ENCODE measurements at regions not wholly inside any gene's neighbourhood (a gene's known extent, or its start where the extent isn't known, plus 50 kb on each side); places are given as distances from the start of the nearest gene placed in this dataset.

DNA sequence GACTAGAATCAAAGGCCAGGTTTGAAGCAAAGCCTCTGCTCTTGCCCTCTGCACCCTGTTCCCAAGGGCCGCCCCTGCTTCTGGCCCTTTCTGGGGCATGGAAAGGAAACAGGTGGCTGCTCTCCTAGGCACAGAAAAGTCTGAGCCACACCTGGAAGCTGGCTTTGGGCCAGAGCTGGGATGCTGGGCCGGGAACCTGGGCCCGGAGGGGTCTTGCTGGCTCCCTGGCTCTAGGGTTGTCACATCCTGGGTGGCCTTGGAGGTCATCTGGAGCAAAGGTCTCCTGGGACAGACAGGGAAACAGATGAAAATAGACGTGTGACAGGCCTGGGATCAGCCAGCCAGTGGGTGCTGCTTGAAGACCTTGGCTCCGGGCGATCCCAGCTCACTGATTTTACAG lies 74.1 kb upstream of the LHX1 start:
- no peak for DNase-seq (ENCODE audit: low read depth in 4 of 4, low spot score in 1 of 4)

DNA sequence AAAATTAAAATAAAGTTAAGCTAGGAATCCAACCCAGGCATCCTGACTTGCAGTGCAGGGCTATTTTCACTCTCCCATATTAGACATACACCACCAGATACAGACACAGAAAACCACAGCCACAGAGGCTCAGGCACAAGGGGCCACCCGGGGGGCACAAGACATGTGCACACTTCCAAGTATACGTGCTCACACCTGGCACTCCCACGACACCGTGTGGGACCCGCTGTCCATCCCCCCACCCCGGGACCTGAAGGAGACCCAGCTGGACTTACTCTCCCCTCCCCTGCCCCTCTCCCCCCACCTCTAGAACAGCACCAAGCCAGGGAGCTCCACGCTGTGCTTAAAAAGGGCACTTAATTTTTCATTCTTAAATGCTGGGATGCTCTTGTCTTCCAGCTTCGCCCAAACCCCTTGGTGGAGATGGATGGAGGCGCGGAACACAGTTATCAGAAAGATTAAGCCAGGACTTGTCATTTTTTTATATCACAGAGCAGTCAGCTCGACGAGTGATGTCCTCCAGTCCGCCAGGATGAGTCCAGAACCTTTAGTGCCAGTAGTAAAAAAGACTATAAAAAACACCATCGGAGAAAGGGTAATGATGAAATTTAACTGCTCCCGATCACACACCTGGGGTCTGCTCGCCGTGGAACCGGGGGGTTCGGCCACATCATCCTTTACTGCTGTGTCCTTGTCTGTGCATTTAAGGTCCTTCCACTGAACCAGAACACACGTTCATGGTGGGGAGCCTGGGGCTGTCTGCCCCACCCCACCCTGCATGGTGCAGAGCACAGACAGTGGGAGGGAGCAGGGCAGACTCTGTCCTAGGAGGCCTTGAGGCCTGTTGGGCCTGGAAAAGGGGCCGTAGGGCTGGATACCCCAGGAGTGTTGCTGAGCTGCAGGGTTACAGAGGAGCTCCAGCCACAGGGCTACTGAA lies 73.3 kb upstream of the LHX1 start:
- DNase-seq (ENCODE audit: low read depth in 4 of 4, low spot score in 1 of 4): no peak

DNA sequence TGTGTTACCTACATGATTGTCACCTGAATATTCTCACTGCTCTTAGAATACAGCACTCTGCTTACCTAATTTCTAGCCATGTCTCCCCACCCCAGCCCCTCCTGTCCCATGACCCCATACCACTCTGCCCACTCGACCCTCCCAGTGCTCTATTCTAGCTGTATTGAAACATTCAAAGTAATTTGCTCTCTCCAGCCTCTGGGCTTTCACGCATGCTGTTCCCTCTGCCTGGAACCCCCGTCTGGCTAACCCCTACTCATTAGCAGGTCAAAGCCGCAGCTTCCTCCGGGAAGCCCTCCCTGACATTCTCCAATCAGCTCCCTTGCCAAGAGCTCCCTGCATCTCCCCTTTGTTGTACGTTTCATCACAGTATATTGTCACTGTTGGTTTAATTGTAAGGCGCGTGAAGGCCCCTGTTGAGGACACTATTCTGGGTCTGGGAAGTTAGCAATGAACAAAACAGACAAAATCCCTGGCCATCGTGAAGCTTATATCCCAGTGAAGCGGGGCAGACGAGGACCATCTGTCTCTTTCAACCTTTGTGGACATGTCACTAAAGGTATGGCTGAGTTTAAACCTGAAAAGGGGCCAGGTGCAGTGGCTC lies 72.3 kb upstream of the LHX1 start:
- DNase-seq (ENCODE audit: low read depth in 4 of 4, low spot score in 1 of 4): no peak

DNA sequence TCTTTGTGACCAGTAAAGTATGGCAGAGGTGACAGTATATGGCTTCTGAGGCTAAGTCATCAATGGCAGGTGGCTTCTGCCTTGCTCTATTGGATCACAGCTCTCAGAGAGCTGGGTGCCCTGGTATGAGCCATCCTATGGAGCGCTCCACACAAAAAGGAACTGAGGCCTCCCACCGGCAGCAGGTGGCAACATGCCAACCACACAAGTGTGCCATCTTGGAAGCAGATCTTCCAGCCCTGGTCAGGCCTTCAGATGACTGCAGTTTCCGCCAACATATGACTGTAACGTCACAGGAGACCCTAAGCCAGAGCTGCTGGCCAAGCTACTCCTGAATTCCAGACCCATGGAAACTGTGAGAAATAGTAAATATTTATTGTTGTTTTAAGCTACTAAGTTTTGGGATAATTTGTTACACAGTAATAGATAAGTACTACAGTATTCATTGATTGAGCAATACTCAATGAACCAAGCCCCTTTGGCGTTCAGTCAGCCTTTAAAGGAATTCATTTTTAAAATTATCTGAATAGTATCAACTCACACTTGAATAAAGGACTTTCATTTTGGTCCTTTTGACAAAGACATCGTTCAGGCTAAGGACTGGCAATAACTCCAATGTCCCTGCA lies 69.4 kb upstream of the LHX1 start:
- no peak for DNase-seq (ENCODE audit: low read depth in 4 of 4, low spot score in 1 of 4)

DNA sequence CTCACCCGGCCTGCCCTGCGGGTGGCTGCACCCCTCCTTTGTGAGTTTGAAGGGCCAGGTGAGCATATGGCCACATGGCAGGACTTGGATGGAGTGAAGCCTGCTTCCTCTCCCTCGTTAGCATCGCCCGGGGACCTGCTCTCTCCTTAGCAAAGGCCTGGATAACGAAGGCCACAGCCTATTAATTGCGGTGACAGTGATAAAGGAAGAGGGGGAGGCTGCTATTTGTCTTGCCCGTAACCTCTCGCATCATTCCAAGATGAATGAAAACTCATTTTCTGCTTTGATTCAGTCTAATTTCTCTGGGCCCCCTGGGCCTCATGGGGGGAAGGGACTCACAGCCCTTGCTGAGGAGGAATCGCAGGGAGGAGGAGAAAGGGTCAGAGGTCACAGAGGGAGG lies 68.5 kb upstream of the LHX1 start:
- no peak for DNase-seq (ENCODE audit: low read depth in 4 of 4, low spot score in 1 of 4)

DNA sequence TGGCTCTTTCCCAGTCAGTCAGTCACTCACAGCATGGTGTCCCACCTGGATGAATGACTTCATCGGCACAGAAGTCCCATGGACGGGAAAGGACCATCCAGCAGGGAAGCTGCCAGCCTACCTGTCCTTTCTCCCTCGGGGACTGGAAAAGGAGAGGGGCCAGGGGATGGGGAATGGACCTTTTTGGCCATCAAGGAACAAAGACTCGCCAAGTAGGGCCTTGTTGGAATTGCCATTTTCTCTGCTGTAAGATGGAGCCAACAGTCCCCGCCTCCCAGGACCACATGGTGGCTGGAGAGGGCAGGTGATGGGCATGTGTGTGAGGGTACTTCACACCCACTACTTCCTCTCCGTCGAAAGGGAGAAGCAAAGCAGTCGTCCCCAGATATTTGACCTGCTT lies 67.8 kb upstream of the LHX1 start:
- DNase-seq (ENCODE audit: low read depth in 4 of 4, low spot score in 1 of 4): no peak

DNA sequence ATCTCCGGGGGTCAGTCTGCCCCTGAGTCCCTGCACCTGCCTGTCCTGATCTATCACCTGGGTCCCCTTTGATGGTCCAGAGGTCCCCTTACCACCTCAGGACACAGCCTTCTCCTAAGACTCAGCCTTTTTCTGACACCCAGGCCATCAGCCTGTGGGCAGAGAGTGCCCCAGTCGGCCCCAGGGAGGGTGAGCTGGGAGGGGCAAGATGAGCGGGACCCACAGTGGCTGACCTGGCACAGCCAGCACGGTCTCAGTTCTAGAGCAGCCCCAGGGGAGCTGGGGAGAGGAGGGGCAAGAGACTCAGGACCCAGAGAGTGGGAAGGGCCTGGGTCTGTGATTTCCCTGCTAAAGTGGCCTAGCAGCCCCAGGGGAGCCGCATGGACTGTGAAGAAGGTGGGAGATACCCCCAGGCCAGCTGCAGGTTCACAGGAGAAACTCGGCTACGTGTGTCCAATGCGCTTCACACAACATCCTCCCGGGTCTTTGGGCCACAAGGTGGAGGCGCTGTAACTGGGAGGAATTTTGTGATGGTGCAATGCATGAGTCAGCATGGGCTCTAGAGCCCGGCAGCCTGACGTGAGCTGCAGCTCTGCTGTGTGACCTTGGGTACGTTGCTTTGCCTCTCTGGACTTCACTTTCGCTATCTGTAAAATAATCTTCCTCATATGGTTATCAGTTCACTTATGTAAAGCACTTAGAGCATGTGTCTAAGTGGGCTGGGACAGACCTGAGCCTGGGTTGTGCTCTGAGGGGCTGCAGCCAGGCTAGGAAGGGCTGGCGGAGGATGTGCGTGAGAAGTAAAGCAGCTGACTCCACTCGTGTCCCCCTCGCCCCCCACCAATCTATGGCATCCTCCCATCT lies 67.2 kb upstream of the LHX1 start:
- no peak for DNase-seq (ENCODE audit: low read depth in 4 of 4, low spot score in 1 of 4)

DNA sequence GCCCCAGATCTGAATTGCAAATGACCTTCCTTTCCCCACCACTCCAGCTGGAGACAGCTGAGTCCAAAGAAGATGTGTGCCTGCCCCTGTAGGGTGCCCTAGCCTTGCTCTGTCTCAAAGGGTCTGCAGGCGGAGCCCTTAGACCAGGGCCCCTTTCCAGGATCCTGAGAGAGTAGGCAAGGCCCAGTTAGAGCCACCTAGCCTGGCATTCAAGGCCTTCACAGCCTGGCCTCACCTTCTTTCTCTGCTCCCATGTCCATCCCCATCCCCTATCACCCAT lies 66.6 kb upstream of the LHX1 start:
- no peak for DNase-seq (ENCODE audit: low read depth in 4 of 4, low spot score in 1 of 4)

DNA sequence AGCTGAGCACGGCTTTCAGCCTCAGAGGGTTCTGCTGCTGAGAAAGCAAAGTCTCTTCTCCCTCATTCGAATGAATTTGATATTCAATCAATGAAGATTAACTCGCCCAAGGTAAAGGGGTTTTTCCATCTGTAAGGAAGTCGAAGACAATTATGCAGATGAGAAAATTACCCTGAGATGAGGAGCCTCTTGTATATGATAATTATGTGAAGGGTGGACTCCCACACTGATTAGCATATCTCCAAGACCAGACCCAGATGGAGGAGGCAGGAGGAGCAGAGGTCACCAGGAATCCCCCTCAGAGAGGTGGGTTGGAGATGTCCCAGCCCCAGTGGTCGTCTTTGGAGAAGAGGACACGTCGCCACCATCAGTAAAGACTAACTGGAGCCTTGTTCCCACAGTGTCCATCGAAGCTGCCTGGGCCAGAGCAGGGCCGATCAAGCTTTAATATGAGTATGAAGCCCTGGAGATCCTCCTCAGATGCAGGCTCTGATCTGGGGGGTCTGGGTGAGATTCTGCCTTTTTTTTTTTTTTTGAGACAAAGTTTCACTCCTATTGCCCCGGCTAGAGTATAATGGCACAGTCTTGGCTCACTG lies 61.5 kb upstream of the LHX1 start:
- no peak for DNase-seq (ENCODE audit: low read depth in 4 of 4, low spot score in 1 of 4)

DNA sequence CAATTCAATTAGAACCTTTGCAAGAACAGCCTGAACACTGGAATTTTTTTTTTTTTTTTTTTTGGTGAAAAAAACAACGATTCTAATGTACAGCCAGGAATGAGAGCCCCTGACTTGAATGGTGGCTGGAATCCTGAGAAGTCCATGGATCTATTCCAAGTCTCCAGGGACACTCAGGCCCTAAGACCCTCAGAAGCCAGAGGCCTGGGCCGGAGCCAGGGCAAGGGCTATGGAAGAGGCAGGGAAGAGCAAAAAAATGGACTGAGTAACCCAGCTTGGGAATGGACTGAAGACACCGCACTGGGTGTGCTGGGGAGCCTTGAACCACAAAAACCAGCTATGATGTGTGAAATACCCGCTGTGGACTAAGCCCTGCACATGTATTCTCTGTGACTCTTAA lies 60.3 kb upstream of the LHX1 start:
- DNase-seq (ENCODE audit: low read depth in 4 of 4, low spot score in 1 of 4): no peak

DNA sequence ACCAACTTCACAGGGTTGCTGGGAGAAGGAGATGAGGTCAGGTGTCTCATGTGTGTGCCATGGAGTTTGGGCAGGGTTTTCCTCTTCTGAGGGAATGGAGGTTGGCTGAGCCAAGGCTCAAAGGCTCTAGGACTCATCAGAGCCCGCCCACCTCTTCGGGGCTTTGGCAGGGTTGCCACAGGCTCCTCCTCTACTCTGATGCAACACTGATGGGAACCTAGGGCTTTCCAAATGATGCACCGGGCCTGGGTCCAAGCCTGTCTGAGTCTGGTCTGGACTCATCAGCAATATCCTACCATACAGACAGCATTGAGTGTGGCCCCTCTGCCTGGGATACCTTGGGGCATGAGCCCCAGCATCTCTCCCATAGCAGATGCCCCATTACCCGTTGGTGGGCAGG lies 59.5 kb upstream of the LHX1 start:
- no peak for DNase-seq (ENCODE audit: low read depth in 4 of 4, low spot score in 1 of 4)

DNA sequence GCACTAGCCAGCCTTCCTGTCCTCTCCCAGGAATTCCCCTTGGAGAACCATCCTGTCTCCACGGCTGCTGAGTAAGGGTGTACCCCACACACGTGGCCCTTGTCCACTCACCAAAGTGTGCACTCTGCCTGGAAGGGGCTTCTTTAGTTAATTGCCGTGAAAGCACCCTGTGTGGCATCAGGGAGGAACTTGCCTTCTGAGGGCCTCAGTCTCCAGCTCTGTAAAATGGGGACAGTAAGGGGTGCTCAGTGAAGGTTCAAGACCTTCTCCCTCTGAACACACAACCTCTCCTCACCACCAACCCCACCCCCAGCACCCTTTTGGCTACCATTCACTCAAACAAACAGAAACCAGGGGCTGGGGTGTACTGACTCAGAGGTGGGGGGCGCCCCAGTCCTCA lies 59.1 kb upstream of the LHX1 start:
- no peak for DNase-seq (ENCODE audit: low read depth in 4 of 4, low spot score in 1 of 4)

DNA sequence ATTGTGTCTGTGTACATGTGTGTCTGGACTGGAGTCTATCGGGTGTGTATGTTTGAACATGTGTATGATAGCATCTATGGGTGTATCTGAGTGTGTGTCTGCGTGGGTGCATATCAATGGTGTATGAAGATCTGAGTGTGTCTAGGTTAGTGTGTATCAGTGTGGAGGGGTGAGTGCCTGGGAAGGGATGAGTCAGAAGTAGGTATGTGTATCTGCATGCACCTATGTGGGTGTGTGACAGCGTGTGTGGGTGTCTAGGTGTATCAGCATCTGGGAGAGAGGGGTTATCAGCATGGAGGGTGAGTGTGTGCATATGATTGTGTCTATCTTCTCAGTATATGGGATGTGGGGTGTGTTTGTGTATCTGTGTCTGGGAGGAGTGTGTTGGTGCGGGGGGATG lies 58.2 kb upstream of the LHX1 start:
- DNase-seq (ENCODE audit: low read depth in 4 of 4, low spot score in 1 of 4): no peak

DNA sequence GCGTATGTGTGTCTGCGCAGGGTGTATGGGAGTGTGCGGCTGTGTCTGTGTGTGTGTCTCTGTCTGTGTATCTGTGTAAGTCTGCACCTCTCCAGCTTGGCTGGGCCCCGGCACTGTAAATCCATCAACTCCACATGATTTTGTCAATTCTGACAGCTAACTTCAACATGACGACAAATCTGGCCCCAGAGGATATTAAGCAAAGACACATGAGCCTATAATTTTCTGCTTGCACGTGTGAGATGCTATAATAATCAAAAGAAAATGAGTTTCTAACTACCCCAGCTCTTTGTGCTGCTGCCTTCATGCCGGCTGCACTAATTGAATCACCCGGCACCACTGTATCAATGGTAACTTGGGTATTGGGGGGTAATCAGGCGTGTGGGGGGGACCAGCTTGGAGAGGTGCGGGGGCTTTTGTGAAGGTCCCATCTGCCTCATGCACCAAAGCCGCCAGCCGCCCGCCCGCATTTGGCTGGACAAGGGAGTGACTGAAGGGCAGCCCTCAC lies 57.6 kb upstream of the LHX1 start:
- DNase-seq (ENCODE audit: low read depth in 4 of 4, low spot score in 1 of 4): no peak

DNA sequence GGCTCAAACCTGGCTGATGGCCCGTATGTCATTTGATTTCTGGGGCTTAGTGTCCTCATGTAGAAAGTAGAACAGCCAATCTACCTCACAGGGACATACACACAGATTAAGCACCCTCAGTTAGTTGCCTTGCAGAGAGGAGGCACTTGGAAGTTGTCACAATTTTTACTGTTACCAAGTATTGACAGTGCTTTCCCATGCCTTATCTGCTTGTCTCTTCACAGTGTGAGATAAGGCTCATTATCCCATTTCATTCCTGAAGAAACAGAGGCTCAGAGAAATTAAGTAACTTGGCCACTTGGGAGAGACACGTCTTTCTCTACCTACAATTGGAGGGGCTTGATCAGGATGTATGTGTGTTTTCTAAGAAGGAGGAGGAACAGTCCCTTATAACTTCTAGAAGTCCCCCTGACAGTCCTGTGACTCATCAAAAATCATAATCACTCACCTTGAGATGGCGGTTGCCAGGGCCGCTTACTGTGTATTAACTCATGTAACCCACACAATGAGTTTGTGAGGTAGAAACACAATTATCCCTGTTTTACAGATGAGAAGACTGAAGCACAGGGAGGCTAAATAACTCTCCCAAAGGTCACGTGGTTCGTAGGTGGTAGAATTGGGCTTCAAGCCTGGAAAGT lies 56.9 kb upstream of the LHX1 start:
- DNase-seq (ENCODE audit: low read depth in 4 of 4, low spot score in 1 of 4): no peak

DNA sequence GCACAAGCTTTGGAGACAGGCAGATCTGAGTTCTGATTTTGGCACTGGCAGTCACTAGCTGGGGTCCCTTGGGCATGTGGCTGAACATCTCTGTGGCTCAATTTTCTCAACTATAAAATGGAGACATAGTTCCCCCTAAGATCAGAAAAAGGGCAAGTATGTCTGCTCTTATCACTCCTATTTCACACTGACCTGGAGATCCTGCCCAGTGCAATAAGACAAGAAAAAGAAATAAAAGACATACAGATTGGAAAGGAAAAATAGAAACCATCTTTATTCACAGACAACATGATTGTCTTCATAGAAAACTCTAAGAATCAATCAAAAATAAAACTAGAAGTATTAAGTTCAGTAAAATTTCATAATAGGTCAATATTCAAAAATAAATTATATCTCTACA lies 56.0 kb upstream of the LHX1 start:
- no peak for DNase-seq (ENCODE audit: low read depth in 4 of 4, low spot score in 1 of 4)

DNA sequence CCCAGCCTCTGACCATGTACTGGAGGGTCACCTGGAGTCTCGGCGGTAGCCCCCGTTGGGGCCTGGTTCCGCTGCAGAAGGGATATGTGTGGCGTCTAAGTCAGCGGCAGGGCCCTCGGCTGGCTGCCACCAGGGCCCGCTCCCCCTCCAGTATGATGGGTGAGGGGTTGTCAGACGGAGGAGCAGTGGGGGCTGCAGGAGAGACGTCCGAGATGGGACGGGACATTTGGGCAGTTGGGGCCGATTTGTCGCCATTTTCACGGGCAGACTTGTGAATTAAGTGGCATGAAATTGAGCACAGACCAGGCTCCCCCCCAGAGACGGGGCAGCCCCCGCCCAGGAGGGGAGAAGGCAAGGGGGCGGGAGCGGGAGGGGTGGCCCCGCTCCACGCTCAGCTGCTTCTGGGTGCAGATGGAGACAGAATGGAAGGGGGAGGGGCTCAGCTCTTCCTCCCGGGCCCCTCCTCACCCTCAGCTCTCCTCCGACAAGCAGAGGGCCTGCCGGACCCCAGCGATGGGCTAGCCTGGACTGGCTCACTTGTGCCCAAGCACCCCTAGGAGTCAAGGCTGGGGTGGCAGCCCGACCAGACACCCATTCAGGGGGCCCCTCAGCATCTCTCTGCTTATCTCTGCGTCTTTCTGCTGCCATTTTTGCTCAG lies 52.7 kb upstream of the LHX1 start:
- no peak for DNase-seq (ENCODE audit: low read depth in 4 of 4, low spot score in 1 of 4)

DNA sequence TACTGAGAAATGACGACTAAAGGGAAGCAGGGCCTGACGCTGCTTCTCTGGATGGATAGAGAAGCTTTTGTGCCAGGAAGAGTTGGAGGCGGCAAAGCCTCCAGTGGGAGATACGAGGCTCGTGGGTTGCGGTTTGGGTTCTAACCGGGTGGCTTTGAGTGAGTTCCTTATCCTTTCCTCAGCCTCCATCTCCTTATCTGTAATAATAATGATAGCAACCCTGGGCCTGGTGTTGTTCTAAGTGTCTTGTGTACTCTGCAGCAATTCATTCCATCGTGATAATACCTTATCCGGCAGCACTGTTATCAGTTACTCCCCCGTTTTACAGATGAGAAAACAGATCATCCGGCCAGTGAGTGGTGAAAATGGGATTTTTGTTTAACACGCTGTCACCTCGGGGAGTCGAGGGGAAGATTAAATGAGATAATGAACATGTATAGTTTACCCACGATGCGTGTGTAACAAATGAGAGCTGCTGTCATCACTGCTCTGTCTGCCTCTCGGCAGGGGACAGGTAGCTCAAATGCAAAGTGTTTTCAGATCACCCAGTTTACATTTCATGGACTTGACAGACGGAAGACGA lies 52.0 kb upstream of the LHX1 start:
- DNase-seq (ENCODE audit: low read depth in 4 of 4, low spot score in 1 of 4): no peak

DNA sequence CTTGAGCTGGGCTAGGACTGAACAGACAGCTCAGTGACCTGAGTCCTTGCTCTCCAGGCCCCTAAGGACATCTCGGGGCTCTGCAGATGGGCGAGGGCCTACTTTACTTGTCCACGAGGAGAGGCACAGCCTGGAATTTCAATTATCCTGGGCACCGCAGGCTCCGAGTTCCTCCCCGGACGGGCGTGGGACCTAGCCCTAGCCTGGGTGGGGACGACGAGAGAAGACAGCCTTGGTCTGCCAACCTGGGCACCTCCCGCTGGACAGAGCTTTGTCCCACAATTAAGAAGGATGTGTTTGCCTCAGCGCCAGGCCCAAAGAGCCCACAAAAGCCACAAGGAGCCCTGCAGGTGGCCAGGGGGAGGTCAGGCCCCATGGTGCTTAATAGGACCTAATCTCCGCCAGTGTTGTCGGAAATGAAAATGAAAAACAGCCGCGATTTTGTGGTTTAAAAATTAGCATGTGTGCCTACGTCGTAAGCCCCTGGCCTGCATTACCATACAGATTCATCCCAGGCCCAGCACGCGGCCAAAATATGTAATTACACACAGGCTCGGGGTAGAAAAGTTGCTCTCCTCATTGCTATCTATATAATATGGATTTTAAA lies 51.4 kb upstream of the LHX1 start:
- no peak for DNase-seq (ENCODE audit: low read depth in 4 of 4, low spot score in 1 of 4)
